IMR-90 (cell line): ENCODE measurements at regions not wholly inside any gene's neighbourhood (a gene's known extent, or its start where the extent isn't known, plus 50 kb on each side); places are given as distances from the start of the nearest gene placed in this dataset.
A peak's percentile ranks its signal among the peaks of the same experiment; 100 is the strongest.

ENCODE experiments used
- ATAC-seq: fragments of 200-7000 bp; cut with Tn5 transposase; 2 replicates; pipeline ENCODE4 v1.9.1; 2020; ENCODE audit warnings: low read depth, mild to moderate bottlenecking, moderate library complexity
- BruUV-seq: library from RNA; stranded (reverse); fragments of 400-500 nt; replicated peaks from 2 replicates; lab custom pipeline; 2021; lab: Mats Ljungman, UMichigan
- CTCF ChIA-PET: fragments of 300-600 bp; formaldehyde crosslinking; extraction: SDS; loops from one replicate; lab custom pipeline; 2021; ENCODE audit warnings: antibody characterized with exemption; lab: Yijun Ruan, JAX
- POLR2A ChIA-PET: fragments of 300-600 bp; sonication (Branson Sonifier 250); formaldehyde crosslinking; loops from one replicate; lab custom pipeline; 2022; ENCODE audit warnings: antibody characterized with exemption; ENCODE audit not compliant: unreplicated experiment; lab: Charles Lee
- DNase-seq: peaks from one replicate; pipeline ENCODE4 v3.0.0; 2013
- H2AFZ ChIP-seq: replicated peaks from 2 replicates; pipeline ENCODE3; 2013; ENCODE audit warnings: low read length, mild to moderate bottlenecking; ENCODE audit not compliant: poor library complexity
- H2AK5ac ChIP-seq: 2 replicates; pipeline ENCODE4 v1.6.1; 2013; ENCODE audit warnings: low read depth, low read length, inconsistent platforms
- H2AK9ac ChIP-seq: replicated peaks from 2 replicates; pipeline ENCODE3; 2013; ENCODE audit warnings: mild to moderate bottlenecking, low read depth, low read length, moderate library complexity; ENCODE audit not compliant: poor library complexity
- H2BK120ac ChIP-seq: 2 replicates; pipeline ENCODE4 v1.6.1; 2013; ENCODE audit warnings: low read depth, low read length, inconsistent platforms
- H2BK15ac ChIP-seq: 3 replicates; pipeline ENCODE4 v1.6.1; 2013; ENCODE audit warnings: low read depth, low read length, inconsistent platforms
- H2BK20ac ChIP-seq: 2 replicates; pipeline ENCODE4 v1.6.1; 2013; ENCODE audit warnings: low read depth, mild to moderate bottlenecking, inconsistent platforms, low read length, moderate library complexity
- H2BK5ac ChIP-seq: 2 replicates; pipeline ENCODE4 v1.6.1; 2013; ENCODE audit warnings: mild to moderate bottlenecking, low read depth, low read length, inconsistent platforms; ENCODE audit not compliant: poor library complexity, severe bottlenecking
- H3K14ac ChIP-seq: replicated peaks from 2 replicates; pipeline ENCODE4 v1.6.1; 2013; ENCODE audit warnings: low read depth, low read length, inconsistent platforms
- H3K18ac ChIP-seq: 2 replicates; pipeline ENCODE4 v1.6.1; 2013; ENCODE audit warnings: low read depth, low read length, control low read depth
- H3K23ac ChIP-seq: 2 replicates; pipeline ENCODE4 v1.6.1; 2013; ENCODE audit warnings: low read depth, low read length, inconsistent platforms
- H3K27ac ChIP-seq: 2 replicates; pipeline ENCODE4 v1.5.1; 2013; ENCODE audit warnings: mild to moderate bottlenecking, control low read depth, low read length; ENCODE audit not compliant: insufficient read depth
- H3K27me3 ChIP-seq: 2 replicates; pipeline ENCODE4 v1.6.1; 2013; ENCODE audit warnings: low read length; ENCODE audit not compliant: control insufficient read depth, insufficient read depth
- H3K36me3 ChIP-seq: 2 replicates; pipeline ENCODE4 v1.6.1; 2013; ENCODE audit warnings: low read length, mixed read lengths; ENCODE audit not compliant: control insufficient read depth, insufficient read depth
- H3K4ac ChIP-seq: 2 replicates; pipeline ENCODE4 v1.6.1; 2013; ENCODE audit warnings: low read depth, low read length, inconsistent platforms
- H3K4me1 ChIP-seq: 2 replicates; pipeline ENCODE4 v1.6.1; 2013; ENCODE audit warnings: low read length, mixed read lengths; ENCODE audit not compliant: control insufficient read depth, insufficient read depth
- H3K4me2 ChIP-seq: 2 replicates; pipeline ENCODE4 v1.6.1; 2013; ENCODE audit warnings: low read depth, mild to moderate bottlenecking, control low read depth, low read length, moderate library complexity
- H3K4me3 ChIP-seq: 2 replicates; pipeline ENCODE4 v1.5.1; 2013; ENCODE audit warnings: low read depth, mild to moderate bottlenecking, control low read depth, low read length, moderate library complexity; ENCODE audit not compliant: insufficient read depth
- H3K56ac ChIP-seq: 2 replicates; pipeline ENCODE4 v1.6.1; 2013; ENCODE audit warnings: low read length, inconsistent platforms; ENCODE audit not compliant: insufficient read depth; ENCODE audit errors: extremely low read depth
- H3K79me1 ChIP-seq, 2 experiments: 2 replicates each; pipeline ENCODE4 v1.6.1; 2013; ENCODE audit warnings: low read length in 2 of 2, inconsistent platforms in 1 of 2, low read depth in 1 of 2
- H3K9ac ChIP-seq: 2 replicates; pipeline ENCODE4 v1.6.1; 2013; ENCODE audit warnings: low read depth, low read length, control low read depth
- H3K9me1 ChIP-seq: 2 replicates; pipeline ENCODE4 v1.6.1; 2013; ENCODE audit warnings: low read length, inconsistent platforms; ENCODE audit not compliant: insufficient read depth
- H3K9me3 ChIP-seq: 2 replicates; pipeline ENCODE4 v1.6.1; 2013; ENCODE audit warnings: low read length; ENCODE audit not compliant: control insufficient read depth, insufficient read depth
- H4K20me1 ChIP-seq: 2 replicates; pipeline ENCODE4 v1.6.1; 2013; ENCODE audit warnings: low read length, inconsistent platforms; ENCODE audit not compliant: insufficient read depth
- H4K5ac ChIP-seq: 2 replicates; pipeline ENCODE4 v1.6.1; 2013; ENCODE audit warnings: mild to moderate bottlenecking, low read depth, low read length, control low read depth
- H4K8ac ChIP-seq, 2 experiments: 2 replicates each; pipeline ENCODE4 v1.6.1; 2013; ENCODE audit warnings: low read depth in 2 of 2, low read length in 2 of 2, control low read depth in 1 of 2, inconsistent platforms in 1 of 2
- H4K91ac ChIP-seq: 2 replicates; pipeline ENCODE4 v1.6.1; 2013; ENCODE audit warnings: low read depth, low read length, inconsistent platforms; ENCODE audit not compliant: insufficient read depth
- BHLHE40 ChIP-seq: fragments of 150-350 bp; IDR thresholded peaks from 2 replicates; pipeline ENCODE4 v1.6.1; 2016; ENCODE audit warnings: mild to moderate bottlenecking, low read depth, low read length
- CEBPB ChIP-seq: IDR thresholded peaks from 2 replicates; pipeline ENCODE4 v1.6.1; 2012; ENCODE audit warnings: low read depth, low read length, improper control_type of control experiment
- FOS ChIP-seq: fragments of 150-350 bp; IDR thresholded peaks from 2 replicates; pipeline ENCODE4 v1.6.1; 2016; ENCODE audit warnings: low read depth, low read length
- MAFK ChIP-seq: IDR thresholded peaks from 2 replicates; pipeline ENCODE4 v1.6.1; 2012; ENCODE audit warnings: low read depth, low read length, improper control_type of control experiment
- MAZ ChIP-seq: IDR thresholded peaks from 2 replicates; pipeline ENCODE4 v1.6.1; 2012; ENCODE audit warnings: low read depth, mild to moderate bottlenecking, low read length, improper control_type of control experiment, moderate library complexity, borderline replicate concordance
- MXI1 ChIP-seq: IDR thresholded peaks from 2 replicates; pipeline ENCODE4 v1.6.1; 2012; ENCODE audit warnings: low read depth, mild to moderate bottlenecking, low read length, moderate library complexity, borderline replicate concordance
- NFE2L2 ChIP-seq: fragments of 150-350 bp; IDR thresholded peaks from 2 replicates; pipeline ENCODE4 v1.6.1; 2016; ENCODE audit warnings: low read depth, mild to moderate bottlenecking, low read length
- POLR2A ChIP-seq: IDR thresholded peaks from 2 replicates; pipeline ENCODE4 v1.6.1; 2012; ENCODE audit warnings: mild to moderate bottlenecking, low read depth, low read length
- RAD21 ChIP-seq: IDR thresholded peaks from 2 replicates; pipeline ENCODE4 v1.6.1; 2012; ENCODE audit warnings: low read length, improper control_type of control experiment
- RCOR1 ChIP-seq: IDR thresholded peaks from 2 replicates; pipeline ENCODE4 v1.6.1; 2012; ENCODE audit warnings: mild to moderate bottlenecking, low read length, improper control_type of control experiment; ENCODE audit not compliant: insufficient replicate concordance
- RFX5 ChIP-seq: IDR thresholded peaks from 2 replicates; pipeline ENCODE4 v1.8.0; 2012; ENCODE audit warnings: low read depth, mild to moderate bottlenecking, low read length, moderate library complexity
- SMC3 ChIP-seq: fragments of 150-350 bp; IDR thresholded peaks from 2 replicates; pipeline ENCODE4 v1.6.1; 2016; ENCODE audit warnings: low read depth, mild to moderate bottlenecking, antibody characterized with exemption, low read length, moderate library complexity
- WGBS, 2 experiments: methylation state at CpG; one replicate each; pipeline versions ENCODE4 v1.1.5 to v1.1.7; 2013; ENCODE audit warnings: missing lambda C conversion rate in 2 of 2; ENCODE audit not compliant: insufficient read length in 1 of 2; ENCODE audit errors: extremely low coverage in 2 of 2; 5-methylcytosine and 5-hydroxymethylcytosine counted together
- dilution Hi-C: fragments of 300-500 bp; cut with HindIII; formaldehyde crosslinking; loops from one replicate; pipeline ENCODE4 v1.14.3; 2018; ENCODE audit warnings: low sequenced_read_pairs; ENCODE audit not compliant: unreplicated experiment
- in situ Hi-C: fragments of 300-500 bp; cut with MboI; formaldehyde crosslinking; loops from 3 replicates; pipeline ENCODE4 v1.14.3; 2019; ENCODE audit warnings: low sequenced_read_pairs, inconsistent platforms, mixed read lengths
- intact Hi-C: fragments of 100-400 bp; cut with micrococcal nuclease; formaldehyde crosslinking; loops from 2 replicates; pipeline ENCODE4 v1.10.0; 2022
- TF ChIP-seq, protein P1 (sequence below): fragments of 150-350 bp; IDR thresholded peaks from 2 replicates; pipeline ENCODE4 v1.6.1; 2016; ENCODE audit warnings: low read depth, mild to moderate bottlenecking, low read length, moderate library complexity, borderline replicate concordance
- TF ChIP-seq, protein P2 (sequence below): fragments of 150-350 bp; IDR thresholded peaks from 2 replicates; pipeline ENCODE4 v1.6.1; 2017; ENCODE audit warnings: mild to moderate bottlenecking, antibody characterized with exemption, low read length, low read depth

DNA sequence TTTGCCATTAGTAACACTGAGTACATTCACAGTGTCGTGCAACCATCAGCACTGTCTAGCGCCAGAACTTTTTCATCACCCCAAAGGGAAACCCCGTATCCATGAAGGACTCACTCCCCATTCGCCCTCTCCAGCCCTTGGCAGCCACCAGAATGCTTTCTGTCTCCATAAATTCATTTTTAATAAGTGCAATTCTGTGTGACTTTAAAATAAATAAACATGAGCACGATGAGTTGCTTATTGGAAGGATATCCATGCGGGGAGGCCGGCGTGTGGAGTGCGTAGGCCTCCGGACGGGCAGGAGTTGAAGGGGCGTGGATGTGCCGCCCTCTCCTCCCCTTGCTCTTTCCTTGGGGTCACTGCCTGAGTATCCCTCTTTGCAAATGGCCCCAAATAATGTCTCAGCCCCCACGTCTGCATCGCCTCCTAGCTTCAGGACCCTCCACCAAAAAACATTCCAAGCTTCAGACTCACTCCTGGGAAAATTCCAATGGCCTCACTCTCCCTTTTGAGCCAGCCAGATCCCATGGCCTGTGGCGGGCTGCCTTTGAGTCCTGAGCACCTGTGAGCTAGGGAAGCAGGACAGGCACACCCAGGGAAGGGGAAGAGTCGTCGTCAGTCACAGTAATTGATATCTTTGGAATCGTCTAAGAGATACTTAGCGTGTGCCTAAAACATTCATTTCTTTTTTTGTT lies 306.3 kb downstream of the SEC14L1 start:
- no peak overlapping the region for H3K14ac ChIP-seq
- no peak overlapping the region for H3K4me3 ChIP-seq
- peaks cover 5% of the 10 kb centered on the region for H3K36me3 ChIP-seq
- dilution Hi-C loops (no loop called here), intact Hi-C loops (no loop called here), in situ Hi-C loops (no loop called here)
- H4K5ac ChIP-seq: no peak overlapping the region
- H3K18ac ChIP-seq: no peak overlapping the region
- DNase-seq: peak; percentile 87
- ChIA-PET POLR2A (no interaction called here), CTCF (interaction anchor here (0.9 kb wide), 1 partner anchor 573 kb away, joined by 3 read pairs; no protein-coding TSS in a partner anchor)
- H3K4me1 ChIP-seq: peaks cover 60% of the 10 kb centered on the region
- H3K56ac ChIP-seq: no peak overlapping the region
- H4K8ac ChIP-seq: no peak overlapping the region
- no peaks in the 10 kb centered on the region for H3K27me3 ChIP-seq
- no peak overlapping the region for H2BK5ac ChIP-seq
- peak overlapping the region; percentile 50 for H3K4me2 ChIP-seq
- no peak overlapping the region for H2AK9ac ChIP-seq
- H4K91ac ChIP-seq: no peak overlapping the region
- peak; percentile 4; the same call in 1 of the 2 replicates for ATAC-seq
- H2BK15ac ChIP-seq: no peak overlapping the region; the same call in 2 of the 3 replicates
- no peaks in the 10 kb centered on the region for H3K9me3 ChIP-seq
- no TSS peak for BruUV-seq
- H3K9ac ChIP-seq: no peak overlapping the region
- H3K27ac ChIP-seq: peak overlapping the region; percentile 40; the same call in 1 of the 2 replicates
- H3K79me1 ChIP-seq: peaks cover 3 to 92% of the 10 kb centered on the region in 2 experiments
- peaks cover 94% of the 10 kb centered on the region for H4K20me1 ChIP-seq
- H3K23ac ChIP-seq: 0 out of 2 replicates have a peak overlapping the region, but pooled peaks have one; percentile 10
- WGBS, 2 experiments: 40% methylated on average over 1 of the region's 20 CpGs; no CpG with 5 or more reads in 1 of the 2 experiments
- peaks cover 42% of the 10 kb centered on the region for H3K9me1 ChIP-seq
- peak overlapping the region; percentile 46; the same call in 1 of the 2 replicates for H2AK5ac ChIP-seq
- no peak overlapping the region for H2BK120ac ChIP-seq
- H2BK20ac ChIP-seq: no peak overlapping the region
- H3K4ac ChIP-seq: 0 out of 2 replicates have a peak overlapping the region, but pooled peaks have one; percentile 4
- no peak overlapping the region for H2AFZ ChIP-seq
- TF ChIP-seq POLR2A (peak; percentile 38), RFX5 (no peak), FOS (no peak; the same call in 1 of the 2 replicates), RAD21 (no peak), RCOR1 (no peak), BHLHE40 (peak; percentile 46), SMC3 (0 out of 2 replicates have a peak, but pooled peaks have one; percentile 6), MXI1 (peak; percentile 60; the same call in 1 of the 2 replicates), MAFK (no peak), NFE2L2 (no peak), MAZ (no peak), CEBPB (no peak)
- TF ChIP-seq, protein P1, sequence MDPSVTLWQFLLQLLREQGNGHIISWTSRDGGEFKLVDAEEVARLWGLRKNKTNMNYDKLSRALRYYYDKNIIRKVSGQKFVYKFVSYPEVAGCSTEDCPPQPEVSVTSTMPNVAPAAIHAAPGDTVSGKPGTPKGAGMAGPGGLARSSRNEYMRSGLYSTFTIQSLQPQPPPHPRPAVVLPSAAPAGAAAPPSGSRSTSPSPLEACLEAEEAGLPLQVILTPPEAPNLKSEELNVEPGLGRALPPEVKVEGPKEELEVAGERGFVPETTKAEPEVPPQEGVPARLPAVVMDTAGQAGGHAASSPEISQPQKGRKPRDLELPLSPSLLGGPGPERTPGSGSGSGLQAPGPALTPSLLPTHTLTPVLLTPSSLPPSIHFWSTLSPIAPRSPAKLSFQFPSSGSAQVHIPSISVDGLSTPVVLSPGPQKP: no peak
- TF ChIP-seq, protein P2, sequence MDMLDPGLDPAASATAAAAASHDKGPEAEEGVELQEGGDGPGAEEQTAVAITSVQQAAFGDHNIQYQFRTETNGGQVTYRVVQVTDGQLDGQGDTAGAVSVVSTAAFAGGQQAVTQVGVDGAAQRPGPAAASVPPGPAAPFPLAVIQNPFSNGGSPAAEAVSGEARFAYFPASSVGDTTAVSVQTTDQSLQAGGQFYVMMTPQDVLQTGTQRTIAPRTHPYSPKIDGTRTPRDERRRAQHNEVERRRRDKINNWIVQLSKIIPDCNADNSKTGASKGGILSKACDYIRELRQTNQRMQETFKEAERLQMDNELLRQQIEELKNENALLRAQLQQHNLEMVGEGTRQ: no peak
